LHCN-M2 (cell line): ENCODE measurements at regions not wholly inside any gene's neighbourhood (a gene's known extent, or its start where the extent isn't known, plus 50 kb on each side); places are given as distances from the start of the nearest gene placed in this dataset.
"Not testable (repeated sequence)": the region's sequence is repeated elsewhere in the genome, so short reads cannot be mapped to it uniquely, and the experiment has no call there.

Source experiments
- DNase-seq: peaks from one replicate; pipeline ENCODE4 v3.0.0-alpha.2; 2012; ENCODE audit warnings: low read depth

- not testable (repeated sequence) for DNase-seq
These were observed 356.1 kb downstream of the ANAPC1 start for GRCh38 chr2:111527707-111528400.

DNA sequence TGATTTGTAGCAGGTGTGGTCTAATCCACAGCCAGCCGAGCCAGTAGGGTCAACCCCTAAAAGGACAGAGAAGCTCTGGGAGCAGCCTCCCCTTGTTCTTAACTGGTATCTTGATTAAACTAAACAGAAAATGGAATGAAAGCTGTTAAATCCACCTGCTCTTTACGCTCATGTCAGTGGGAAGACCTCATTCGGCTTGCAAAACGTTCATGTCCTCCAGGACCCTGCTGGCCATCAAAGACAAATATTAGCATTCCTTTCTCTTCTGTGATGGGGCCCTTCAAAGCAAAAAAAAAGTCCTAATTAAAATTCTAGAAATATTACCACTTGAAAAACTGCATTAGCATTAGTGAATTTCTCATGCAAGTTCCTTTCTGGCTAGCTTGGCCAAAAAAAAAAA is 355.0 kb downstream of the ANAPC1 start:
- DNase-seq, result not testable (repeated sequence)

DNA sequence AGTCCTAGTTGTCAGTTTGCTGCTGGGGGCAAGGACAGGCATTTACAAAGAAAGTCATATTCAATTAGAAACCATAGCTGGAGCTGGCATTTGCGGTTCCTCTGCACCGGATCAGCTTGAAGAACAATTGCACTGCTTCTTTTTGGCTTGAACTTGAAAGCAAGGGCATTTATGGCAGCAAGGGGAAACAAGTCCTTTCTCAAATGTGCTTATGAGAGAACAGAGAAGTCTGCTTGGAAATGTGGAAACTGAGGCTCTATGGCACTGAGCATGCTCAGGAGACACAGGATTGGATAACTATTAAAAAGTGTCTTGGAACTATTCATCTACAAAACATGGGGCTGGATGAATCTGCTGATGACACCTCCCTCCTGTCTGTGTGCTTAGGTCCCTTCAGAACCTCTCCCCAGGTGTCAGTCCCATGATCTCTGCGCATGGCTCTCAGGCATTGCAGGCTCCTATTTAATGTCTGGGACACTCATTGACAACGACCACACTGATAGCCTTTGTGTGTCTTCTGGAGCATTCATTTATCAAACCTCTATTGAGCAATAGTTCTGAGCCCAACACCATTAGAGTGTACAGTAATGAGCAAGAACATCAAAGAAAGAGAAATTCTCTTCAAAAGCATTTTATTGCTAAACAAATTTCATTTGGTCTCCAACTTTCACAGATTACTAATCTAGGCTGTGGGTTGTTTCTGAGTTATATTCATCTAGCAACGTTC is 353.6 kb downstream of the ANAPC1 start:
- not testable (repeated sequence) for DNase-seq

GRCh38 chr2:111532682-111533556 is 351.1 kb downstream of the ANAPC1 start:
- peak; percentile 4 for DNase-seq

GRCh38 chr2:111533557-111534247 is 350.3 kb downstream of the ANAPC1 start:
- DNase-seq, result peak; percentile 38

DNA sequence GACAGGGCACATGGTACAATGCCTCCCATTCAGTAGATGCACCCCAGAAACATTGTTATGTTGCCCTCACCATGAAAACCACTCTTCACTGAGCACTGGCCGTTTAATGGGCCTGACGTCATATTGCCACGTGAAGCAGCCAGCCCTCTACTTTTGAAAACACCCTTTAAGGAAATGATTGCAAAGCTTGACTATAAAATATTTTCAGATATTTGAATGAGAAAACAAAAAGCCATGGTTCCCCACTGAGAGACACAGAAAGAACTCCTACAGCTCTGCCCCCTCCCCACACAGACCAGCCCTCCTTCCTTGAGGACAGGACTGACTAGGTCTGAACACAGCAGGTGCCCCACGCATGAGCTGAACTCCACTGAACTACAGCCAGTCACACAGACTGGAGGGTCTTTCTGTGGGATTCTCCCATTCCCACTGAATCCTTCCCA is 349.1 kb downstream of the ANAPC1 start:
- DNase-seq, result peak; percentile 21

DNA sequence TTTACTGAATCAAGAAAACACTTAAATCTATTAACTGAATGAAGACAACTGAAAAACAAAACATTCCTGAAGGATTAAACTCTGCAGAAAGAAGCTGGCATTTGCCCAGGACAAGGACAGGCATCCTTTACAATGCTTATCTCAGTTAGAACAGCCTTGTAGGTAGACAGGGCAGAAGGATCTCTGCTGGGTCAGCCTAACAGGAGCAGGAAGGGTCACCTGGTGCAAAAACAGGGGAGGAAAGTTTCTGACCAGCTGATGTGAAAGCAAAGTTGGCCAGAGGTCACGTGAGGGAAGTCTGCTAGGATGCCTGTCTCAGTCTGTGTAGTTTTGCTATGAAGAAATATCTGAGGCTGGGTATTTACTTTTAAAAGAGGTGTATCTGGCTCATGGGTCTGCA is 348.6 kb downstream of the ANAPC1 start:
- peak; percentile 50 for DNase-seq

GRCh38 chr2:111537078-111537655 is 346.8 kb downstream of the ANAPC1 start:
- DNase-seq, result no peak

DNA sequence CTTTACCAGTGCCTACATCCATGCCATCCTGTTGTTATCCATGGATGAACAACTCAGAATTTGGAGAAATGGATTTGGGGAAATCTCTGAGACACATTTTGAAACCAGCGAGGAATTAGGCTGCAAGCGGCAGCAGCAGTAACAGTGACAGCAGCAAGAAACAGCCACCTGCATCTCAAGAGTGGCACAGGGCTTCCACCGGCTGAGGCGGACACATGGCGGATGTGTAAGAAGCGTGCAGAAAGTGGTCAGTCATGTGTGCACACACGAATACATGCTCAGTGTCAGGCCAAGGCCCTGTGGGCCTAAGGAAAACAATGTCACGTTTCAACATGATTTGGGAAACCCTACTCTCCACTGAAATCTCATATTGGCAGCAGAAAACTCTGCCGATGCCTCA is 344.0 kb downstream of the ANAPC1 start:
- not testable (repeated sequence) for DNase-seq

DNA sequence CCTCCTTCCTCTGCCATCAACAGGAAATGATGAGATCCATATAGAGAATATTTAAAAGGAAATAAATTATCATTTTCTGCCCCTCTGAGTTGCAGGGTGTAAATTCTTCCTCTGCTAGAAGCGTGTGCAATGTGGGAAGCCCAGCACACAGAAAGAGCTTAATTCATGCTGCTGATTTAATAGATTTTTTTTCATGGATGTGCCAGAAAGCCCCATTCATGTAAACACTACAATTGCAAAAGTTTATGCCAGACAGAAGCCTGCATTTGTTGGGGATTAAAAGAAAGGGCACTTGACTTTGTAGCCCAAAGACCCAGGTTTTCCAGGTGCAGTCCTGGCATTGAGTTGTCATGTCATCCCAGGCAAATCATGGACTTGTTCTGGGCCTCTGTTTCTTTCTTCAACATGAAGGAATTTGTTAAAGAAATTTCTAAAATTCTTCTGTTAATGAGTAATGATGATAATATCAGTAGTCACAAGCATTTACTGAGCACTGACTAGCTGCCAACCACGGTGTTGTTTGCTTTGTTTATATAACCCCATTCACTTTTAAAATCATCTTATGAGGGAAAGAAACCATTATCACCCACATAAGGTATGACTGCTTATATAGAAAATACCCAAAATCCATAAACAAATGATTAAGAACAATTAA is 341.7 kb downstream of the ANAPC1 start:
- peak; percentile 10 for DNase-seq

GRCh38 chr2:111544006-111544405 is 340.0 kb downstream of the ANAPC1 start:
- DNase-seq, result not testable (repeated sequence)

DNA sequence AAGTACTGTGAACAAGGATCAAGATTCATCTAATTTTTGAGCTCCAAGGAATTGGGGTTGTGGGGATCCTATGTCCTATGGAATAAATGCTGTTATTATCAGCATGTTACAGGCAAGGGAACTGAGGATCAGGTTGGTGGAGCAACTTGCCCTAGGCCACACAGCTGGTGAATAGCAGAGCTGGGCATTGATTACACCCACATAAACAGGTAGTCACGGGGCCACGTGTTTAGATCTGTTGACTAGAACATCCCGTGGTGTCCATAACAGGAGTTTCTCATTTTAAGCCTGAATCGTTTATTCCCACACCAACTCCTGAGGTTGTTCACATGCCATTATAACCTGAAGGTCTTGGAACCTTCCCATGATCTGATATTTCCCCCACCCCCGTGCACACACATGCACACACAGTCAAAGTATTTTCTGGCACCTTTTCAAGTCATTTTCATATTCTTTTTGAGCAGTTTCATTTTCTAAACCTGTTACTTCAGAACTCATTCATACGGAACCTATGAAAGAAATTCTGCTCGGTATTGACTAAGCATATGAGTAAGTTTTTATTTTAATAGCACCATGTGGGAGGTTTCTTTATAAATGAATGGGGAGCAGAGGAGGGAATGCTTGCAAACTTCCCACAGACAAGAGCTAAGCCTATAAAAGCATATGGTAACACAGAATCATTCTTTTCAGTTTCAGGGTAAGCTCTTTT is 338.1 kb downstream of the ANAPC1 start:
- not testable (repeated sequence) for DNase-seq

DNA sequence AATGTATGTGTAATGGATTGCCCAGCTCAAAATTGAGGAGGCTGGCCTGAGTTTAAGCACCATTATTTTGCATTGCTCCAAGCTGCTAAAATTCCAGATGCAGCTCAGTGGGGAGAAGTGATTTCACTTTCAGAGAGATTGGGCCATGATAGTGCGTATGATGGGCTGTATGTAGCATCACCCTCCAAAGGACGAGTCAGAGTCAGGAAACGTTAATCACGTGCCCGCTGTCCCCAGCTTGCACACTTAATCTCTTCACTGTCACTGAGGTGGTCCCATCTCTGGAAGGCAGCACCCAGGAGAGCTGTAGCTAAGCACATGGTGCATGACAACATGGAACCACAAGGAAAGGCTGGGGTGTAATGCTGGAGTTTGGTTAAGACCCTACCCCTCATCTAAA is 337.4 kb downstream of the ANAPC1 start:
- DNase-seq, result not testable (repeated sequence)

DNA sequence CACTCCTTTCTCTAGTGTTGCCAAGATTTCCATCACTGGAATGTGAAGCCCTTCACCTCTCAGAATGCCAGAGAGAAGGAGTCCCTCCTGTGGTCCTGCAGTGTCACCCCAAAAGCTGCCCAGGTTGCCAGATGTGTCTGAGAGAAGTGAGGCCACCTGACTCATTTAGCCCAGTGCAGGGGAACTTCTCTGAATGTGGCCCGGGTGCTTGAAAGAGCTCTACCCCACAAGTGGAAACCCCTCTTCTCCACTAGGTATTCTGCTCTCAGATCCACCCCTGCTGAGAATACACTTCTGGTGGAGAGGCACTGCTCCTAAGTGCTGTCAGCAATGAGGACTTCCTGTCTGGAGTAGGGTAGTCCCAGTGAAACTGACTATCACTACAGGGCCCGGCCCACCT is 334.8 kb downstream of the ANAPC1 start:
- not testable (repeated sequence) for DNase-seq

DNA sequence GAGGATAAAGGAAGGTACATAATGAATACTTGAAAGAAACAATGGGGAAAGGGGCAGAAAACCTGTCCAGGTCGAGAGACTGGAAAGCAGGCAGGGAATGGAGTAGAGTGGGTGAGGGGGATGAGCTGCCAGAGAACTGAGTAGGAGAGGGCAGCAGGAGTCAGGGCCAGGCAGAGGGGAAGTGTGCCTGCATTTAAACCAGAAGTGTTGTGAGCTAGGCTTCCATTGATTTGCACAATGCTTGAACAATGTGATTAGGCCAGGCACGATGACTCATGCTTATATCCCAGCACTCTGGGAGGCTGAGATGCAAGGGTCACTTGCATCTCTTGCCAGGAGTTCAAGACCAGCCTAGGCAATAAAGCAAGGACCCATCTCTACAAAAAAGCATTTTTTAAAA is 332.6 kb downstream of the ANAPC1 start:
- not testable (repeated sequence) for DNase-seq

DNA sequence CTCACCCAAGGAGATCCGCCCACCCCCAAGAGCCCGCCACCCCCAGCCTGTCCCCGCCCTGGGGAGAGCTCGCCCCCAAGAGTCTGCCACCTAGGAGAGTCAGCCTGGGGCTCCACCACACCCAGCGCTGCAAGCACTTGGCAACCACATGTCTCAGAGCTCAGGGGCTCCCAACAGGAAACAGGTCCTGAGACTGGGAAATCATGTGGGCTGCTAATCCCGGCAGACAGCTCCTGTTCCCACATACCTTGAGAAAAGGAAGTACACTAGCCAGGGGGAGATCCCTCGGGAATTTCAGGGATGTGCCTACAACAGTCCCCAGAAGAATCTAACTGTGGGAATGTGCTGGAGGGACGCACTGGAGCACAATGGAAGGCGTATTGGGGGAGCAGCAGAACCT is 331.4 kb downstream of the ANAPC1 start:
- DNase-seq, result not testable (repeated sequence)

DNA sequence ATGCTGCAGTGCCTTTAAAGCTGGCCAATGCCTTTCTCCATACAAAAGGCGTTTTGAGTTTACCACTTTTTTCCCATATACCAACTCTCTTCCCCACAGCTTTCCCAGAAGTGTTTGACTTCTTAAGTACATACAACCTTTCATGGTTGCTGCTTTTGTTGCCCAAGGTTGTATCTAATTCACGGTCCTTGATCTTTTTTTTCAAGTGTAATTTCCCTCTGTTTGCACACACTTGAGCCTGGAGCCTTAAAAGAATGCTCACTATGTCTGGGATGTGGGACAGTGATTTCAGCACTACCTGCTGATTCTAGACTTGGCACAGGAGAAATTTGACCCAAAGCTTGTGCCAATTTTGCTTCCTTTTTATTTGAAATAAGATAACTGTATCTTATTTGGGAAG is 324.7 kb downstream of the ANAPC1 start:
- DNase-seq, result not testable (repeated sequence)

- DNase-seq, result not testable (repeated sequence)
These were observed 324.2 kb downstream of the ANAPC1 start for GRCh38 chr2:111559814-111560213.

GRCh38 chr2:111566068-111566467 is 317.9 kb downstream of the ANAPC1 start:
- DNase-seq, result not testable (repeated sequence)

- DNase-seq, result not testable (repeated sequence)
These were observed 316.8 kb downstream of the ANAPC1 start for GRCh38 chr2:111567233-111567632.
